ENCODE measurements at regions not wholly inside any gene's neighbourhood (a gene's known extent, or its start where the extent isn't known, plus 50 kb on each side); places are given as distances from the start of the nearest gene placed in this dataset.

GRCh38 chr20:56181583-56181982 lies 66.9 kb upstream of the MC3R start:
- TF ChIP-seq CTCF (IDR thresholded peaks at IDR 0.05; ENCODE audit: borderline replicate concordance, extremely low read depth, low read length, poor library complexity, severe bottlenecking): peak; percentile 30
- TF ChIP-seq EZH2 (IDR thresholded peaks at IDR 0.05; ENCODE audit: borderline replicate concordance, low read depth, low read length, severe bottlenecking): no peak

Measured in DND-41 (cell line).